ACC112 (cell line): ENCODE measurements at regions not wholly inside any gene's neighbourhood (a gene's known extent, or its start where the extent isn't known, plus 50 kb on each side); places are given as distances from the start of the nearest gene placed in this dataset.

Source experiments
- H2AFZ ChIP-seq: fragments of 200-600 bp; sonication (generic); one replicate; pipeline ENCODE4 v1.6.0; 2017; ENCODE audit warnings: antibody characterized with exemption, low read length; ENCODE audit not compliant: unreplicated experiment
- H3K27ac ChIP-seq: fragments of 200-600 bp; sonication (generic); 2 replicates; pipeline ENCODE4 v1.5.1; 2014; ENCODE audit warnings: low read depth, mild to moderate bottlenecking, antibody characterized with exemption, low read length, moderate library complexity
- H3K27me3 ChIP-seq: fragments of 200-600 bp; sonication (generic); 2 replicates; pipeline ENCODE4 v1.6.1; 2014; ENCODE audit warnings: mild to moderate bottlenecking, antibody characterized with exemption, low read length, moderate library complexity, mixed read lengths; ENCODE audit not compliant: insufficient read depth
- H3K36me3 ChIP-seq: fragments of 200-600 bp; sonication (generic); 2 replicates; pipeline ENCODE4 v1.6.1; 2016; ENCODE audit warnings: mild to moderate bottlenecking, antibody characterized with exemption, low read length, moderate library complexity, mixed read lengths; ENCODE audit not compliant: insufficient read depth
- H3K4me1 ChIP-seq: fragments of 200-600 bp; sonication (generic); one replicate; pipeline ENCODE4 v1.6.1; 2016; ENCODE audit warnings: low read length, mixed read lengths; ENCODE audit not compliant: insufficient read depth, unreplicated experiment, control insufficient read depth
- H3K4me3 ChIP-seq: fragments of 200-600 bp; sonication (generic); 2 replicates; pipeline ENCODE4 v1.5.1; 2014; ENCODE audit warnings: mild to moderate bottlenecking, low read depth, low read length
- H3K79me2 ChIP-seq: fragments of 200-600 bp; sonication (generic); one replicate; pipeline ENCODE4 v1.6.0; 2016; ENCODE audit warnings: low read length; ENCODE audit not compliant: control insufficient read depth, unreplicated experiment, insufficient read depth

DNA sequence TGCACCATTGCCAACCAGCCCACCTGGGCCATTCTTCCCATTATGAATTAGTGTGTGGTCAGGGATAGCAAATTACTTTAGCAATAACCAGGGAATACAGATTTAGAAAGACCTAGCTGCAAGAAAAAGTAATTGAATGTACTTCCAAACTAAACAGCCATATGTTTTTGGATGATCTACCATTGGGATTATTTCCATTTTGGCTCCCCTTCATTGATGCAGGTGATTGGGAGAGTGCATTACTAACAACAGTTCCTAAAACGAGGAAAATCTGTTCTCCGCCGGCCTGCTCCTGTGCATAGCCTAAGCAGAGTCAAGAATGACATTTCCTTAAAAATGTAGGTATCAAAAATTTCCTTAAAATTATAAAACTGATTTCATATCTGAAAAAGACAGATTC, 58.5 kb downstream of the MAIP1 start:
- no peaks in the 10 kb centered on the region for H3K79me2 ChIP-seq
- no peaks in the 10 kb centered on the region for H3K4me1 ChIP-seq
- H3K36me3 ChIP-seq: no peaks in the 10 kb centered on the region
- no peak overlapping the region for H2AFZ ChIP-seq
- no peaks in the 10 kb centered on the region for H3K27me3 ChIP-seq
- H3K4me3 ChIP-seq: no peak overlapping the region
- no peak overlapping the region for H3K27ac ChIP-seq

DNA sequence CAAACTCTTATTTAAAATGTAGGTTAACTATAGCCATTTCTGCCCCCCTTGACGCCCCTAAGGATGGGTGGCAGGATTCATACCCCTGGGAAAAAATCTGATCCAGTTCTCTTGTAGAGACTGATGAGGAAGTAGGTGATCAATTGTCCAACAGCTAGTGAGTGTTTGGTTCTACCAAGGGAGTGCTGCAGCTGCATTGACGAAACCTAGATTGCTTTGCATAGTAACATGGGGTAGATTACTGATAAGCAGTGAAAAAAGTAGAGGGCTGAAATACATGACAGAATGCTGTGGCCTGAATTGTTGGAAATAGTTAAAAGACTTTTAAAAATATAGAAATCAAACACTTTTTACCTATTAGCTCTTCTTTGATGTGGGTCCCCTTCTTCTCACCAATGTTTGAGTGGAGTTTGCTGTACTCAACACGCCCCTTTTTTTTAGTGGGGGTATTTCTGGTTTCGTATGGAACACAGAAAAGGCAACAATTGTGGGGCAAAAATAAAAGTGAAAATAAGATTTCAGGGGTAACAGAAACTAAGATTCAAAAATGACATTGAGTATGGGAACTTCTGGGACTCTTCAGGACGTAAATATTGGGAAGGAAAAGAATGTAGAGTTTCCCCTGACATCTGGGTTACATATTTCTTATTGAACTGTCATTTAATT, 66.2 kb downstream of the MAIP1 start:
- Histone ChIP-seq H3K4me1 (no peaks in the 10 kb centered on the region), H3K79me2 (no peaks in the 10 kb centered on the region), H3K27ac (no peak overlapping the region), H3K36me3 (no peaks in the 10 kb centered on the region), H3K27me3 (no peaks in the 10 kb centered on the region), H2AFZ (no peak overlapping the region), H3K4me3 (no peak overlapping the region)

GRCh38 chr2:200022511-200022910, 67.1 kb downstream of the MAIP1 start:
- Histone ChIP-seq H3K27me3 (no peaks in the 10 kb centered on the region), H3K4me1 (no peaks in the 10 kb centered on the region), H3K36me3 (no peaks in the 10 kb centered on the region), H3K4me3 (no peak overlapping the region), H3K27ac (no peak overlapping the region), H3K79me2 (no peaks in the 10 kb centered on the region), H2AFZ (no peak overlapping the region)

DNA sequence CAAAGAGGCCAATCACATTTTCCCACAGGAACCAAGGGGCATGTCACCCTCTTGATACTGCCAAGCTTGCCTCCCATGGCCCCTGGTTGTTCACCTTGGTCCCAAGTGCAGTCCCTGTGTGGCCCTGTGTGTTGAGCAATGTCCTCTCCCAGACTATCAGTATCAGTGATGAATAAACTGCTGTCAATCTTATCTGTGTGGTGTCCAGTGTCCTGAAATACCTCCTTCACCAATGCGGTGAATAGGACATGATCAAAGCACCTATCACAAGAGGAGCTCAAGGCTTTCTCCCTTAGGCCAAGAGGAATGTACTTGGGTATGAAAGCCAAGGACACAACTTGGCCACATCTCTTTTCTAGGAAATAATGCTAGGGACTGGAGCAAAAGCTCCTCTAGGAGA, 68.2 kb downstream of the MAIP1 start:
- Histone ChIP-seq H3K4me1 (no peaks in the 10 kb centered on the region), H3K79me2 (no peaks in the 10 kb centered on the region)

DNA sequence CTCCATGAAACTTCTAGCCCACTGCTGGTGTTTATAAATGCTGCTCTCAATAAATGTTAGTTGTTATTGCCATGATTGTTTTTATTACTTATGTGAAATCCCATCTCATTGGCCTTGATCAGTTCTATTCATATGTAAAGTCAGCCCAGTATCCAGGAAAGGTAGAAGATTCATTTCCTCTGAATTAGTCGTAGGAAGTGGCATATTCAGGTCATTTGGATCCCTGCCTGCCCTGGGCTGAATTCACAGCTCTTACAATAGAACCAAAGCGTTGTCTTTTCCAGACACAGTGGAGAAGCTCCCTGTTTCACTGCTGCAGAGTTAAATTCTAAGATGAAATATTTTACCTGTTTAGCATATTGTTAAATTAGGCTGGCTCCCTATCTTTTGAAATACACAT, 70.3 kb downstream of the MAIP1 start:
- no peaks in the 10 kb centered on the region for H3K36me3 ChIP-seq
- no peak overlapping the region for H3K4me3 ChIP-seq
- H2AFZ ChIP-seq: no peak overlapping the region
- no peaks in the 10 kb centered on the region for H3K27me3 ChIP-seq
- no peaks in the 10 kb centered on the region for H3K79me2 ChIP-seq
- H3K27ac ChIP-seq: no peak overlapping the region
- no peaks in the 10 kb centered on the region for H3K4me1 ChIP-seq

More for the DNA sequence above, 68.2 kb downstream of the MAIP1 start:
- H2AFZ ChIP-seq: no peak overlapping the region
- H3K36me3 ChIP-seq: no peaks in the 10 kb centered on the region
- no peaks in the 10 kb centered on the region for H3K27me3 ChIP-seq
- H3K27ac ChIP-seq: no peak overlapping the region
- H3K4me3 ChIP-seq: no peak overlapping the region

DNA sequence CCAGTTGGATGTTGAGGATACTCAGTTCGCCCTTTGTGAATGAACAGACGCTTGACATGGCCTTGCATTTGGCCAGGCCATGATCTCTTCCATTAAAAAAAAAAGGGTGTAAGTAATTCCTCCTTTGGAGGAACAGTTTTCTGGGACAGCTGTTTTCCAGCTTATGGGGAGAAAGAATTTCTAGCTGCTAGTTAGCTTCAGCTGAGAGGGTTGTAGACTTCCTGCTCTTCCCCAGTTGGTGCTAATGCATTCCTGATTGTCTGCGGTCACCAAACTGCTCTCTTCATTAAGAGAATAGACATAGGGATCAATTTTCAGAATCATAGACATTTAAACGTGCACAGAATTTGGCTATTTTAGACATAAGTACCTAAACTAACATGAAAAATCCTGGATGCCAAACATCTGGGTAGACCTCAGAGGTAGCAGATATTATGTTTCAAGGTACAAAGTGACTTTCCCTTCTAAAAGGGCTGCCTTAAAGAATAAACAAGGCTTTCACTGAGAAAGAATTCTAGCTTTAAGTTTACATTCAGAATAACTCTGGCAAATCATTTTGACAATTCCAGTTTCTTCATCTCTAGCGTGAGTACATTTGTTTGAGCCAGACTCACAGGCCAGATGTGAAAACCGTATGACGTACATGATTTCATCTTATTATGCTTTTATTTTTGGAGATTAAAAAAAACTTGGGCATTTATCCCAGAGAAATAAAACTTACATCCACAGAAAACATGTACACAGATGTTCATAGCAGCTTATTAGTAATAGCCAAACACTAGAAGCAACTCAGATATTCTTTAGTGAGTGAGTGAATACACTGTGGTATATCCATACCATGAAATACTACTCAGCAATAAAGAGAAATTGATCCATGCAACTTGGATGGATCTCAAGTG, 71.2 kb downstream of the MAIP1 start:
- Histone ChIP-seq H3K27ac (no peak overlapping the region), H3K79me2 (no peaks in the 10 kb centered on the region), H3K4me1 (no peaks in the 10 kb centered on the region), H2AFZ (no peak overlapping the region), H3K27me3 (no peaks in the 10 kb centered on the region), H3K36me3 (no peaks in the 10 kb centered on the region), H3K4me3 (no peak overlapping the region)

GRCh38 chr2:200028998-200029397, 73.6 kb downstream of the MAIP1 start:
- no peaks in the 10 kb centered on the region for H3K79me2 ChIP-seq
- no peak overlapping the region for H3K27ac ChIP-seq
- no peaks in the 10 kb centered on the region for H3K36me3 ChIP-seq
- H3K4me3 ChIP-seq: no peak overlapping the region
- H3K27me3 ChIP-seq: no peaks in the 10 kb centered on the region
- H2AFZ ChIP-seq: no peak overlapping the region
- no peaks in the 10 kb centered on the region for H3K4me1 ChIP-seq

DNA sequence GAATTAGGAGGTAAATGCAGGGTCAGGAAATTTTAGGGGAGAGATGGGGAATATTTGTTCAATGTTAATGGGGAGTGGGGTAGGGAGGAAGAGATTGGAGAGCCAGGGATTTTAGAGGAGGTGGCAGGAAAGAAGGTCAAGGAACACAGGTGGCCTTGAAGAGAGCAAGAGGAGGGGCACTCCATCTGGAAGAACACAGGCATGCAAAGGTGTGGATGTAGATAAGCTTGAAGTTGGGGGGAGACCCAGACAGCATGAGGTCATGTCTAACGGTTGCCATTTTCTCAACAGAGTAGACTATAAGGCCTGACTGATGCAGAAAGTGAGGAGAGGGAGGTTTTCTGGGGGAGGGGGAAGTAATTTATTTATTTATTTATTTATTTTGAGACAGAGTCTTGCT, 77.5 kb downstream of the MAIP1 start:
- Histone ChIP-seq H3K79me2 (no peaks in the 10 kb centered on the region), H3K4me1 (no peaks in the 10 kb centered on the region), H3K4me3 (no peak overlapping the region), H2AFZ (no peak overlapping the region), H3K36me3 (no peaks in the 10 kb centered on the region), H3K27ac (no peak overlapping the region), H3K27me3 (0 out of 2 replicates have a peak, but pooled peaks cover 5% of the 10 kb centered on the region)

DNA sequence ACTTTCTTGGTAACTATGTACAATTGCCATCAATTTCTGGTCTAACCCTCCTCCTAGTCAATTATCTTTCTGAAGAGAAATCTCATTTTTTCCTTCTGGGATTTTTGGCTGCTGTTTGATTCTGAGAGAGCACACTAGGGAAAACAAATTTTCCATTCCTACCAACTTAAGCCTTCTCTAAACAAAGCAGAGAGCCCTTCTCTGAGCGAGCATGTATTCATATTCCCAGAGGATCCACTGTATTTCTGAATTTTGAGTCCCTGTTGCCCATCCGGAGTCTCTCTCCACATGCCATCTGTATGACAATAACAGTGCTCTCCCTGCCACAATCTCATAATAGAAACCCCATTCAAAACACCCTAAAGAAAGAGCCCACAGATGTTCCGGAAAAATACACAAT, 78.5 kb downstream of the MAIP1 start:
- Histone ChIP-seq H3K79me2 (no peaks in the 10 kb centered on the region), H3K27me3 (0 out of 2 replicates have a peak, but pooled peaks cover 5% of the 10 kb centered on the region), H3K4me1 (no peaks in the 10 kb centered on the region), H3K36me3 (no peaks in the 10 kb centered on the region), H3K4me3 (no peak overlapping the region), H3K27ac (no peak overlapping the region), H2AFZ (no peak overlapping the region)

DNA sequence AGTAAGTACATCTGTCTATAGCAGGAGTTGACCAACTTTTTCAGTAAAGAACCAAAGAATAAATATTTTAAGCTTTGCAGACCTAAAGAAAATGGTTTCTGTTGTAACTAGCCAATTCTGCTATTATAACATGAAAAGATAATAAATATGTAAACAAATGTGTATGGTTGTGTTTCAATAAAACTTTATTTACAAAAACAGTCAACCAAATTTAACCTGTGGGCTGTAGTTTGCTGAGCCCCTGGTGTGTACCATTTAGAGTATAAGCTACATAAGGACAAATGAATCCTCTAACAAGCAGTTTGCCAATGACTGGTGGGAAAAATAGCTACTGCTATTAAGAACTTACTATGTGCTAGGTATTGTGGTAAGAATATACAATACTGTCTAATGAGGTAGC, 79.4 kb downstream of the MAIP1 start:
- Histone ChIP-seq H3K27ac (no peak overlapping the region), H3K4me3 (no peak overlapping the region)

More for the DNA sequence above, 79.4 kb downstream of the MAIP1 start:
- no peaks in the 10 kb centered on the region for H3K4me1 ChIP-seq
- H3K79me2 ChIP-seq: no peaks in the 10 kb centered on the region
- H2AFZ ChIP-seq: no peak overlapping the region
- H3K27me3 ChIP-seq: 0 out of 2 replicates have a peak, but pooled peaks cover 5% of the 10 kb centered on the region
- no peaks in the 10 kb centered on the region for H3K36me3 ChIP-seq
